Kidney epithelial cell (primary cell): ENCODE measurements at regions not wholly inside any gene's neighbourhood (a gene's known extent, or its start where the extent isn't known, plus 50 kb on each side); places are given as distances from the start of the nearest gene placed in this dataset.

ENCODE experiments used
- DNase-seq: peaks from one replicate; pipeline ENCODE4 v3.0.0-alpha.2; 2010; ENCODE audit warnings: low read depth
- H3K27me3 ChIP-seq: 2 replicates; pipeline ENCODE4 v1.6.0; 2011; ENCODE audit warnings: low read length; ENCODE audit not compliant: control insufficient read depth, insufficient read depth
- H3K36me3 ChIP-seq: 2 replicates; pipeline ENCODE4 v1.5.1; 2011; ENCODE audit warnings: low read length; ENCODE audit not compliant: control insufficient read depth, insufficient read depth
- H3K4me3 ChIP-seq: 2 replicates; pipeline ENCODE4 v1.5.1; 2011; ENCODE audit warnings: low read depth, mild to moderate bottlenecking, control low read depth, low read length
- CTCF ChIP-seq: IDR thresholded peaks from 2 replicates; pipeline ENCODE4 v1.5.1; 2011; ENCODE audit warnings: mild to moderate bottlenecking, moderate library complexity, low read length, control low read depth, inconsistent platforms; ENCODE audit not compliant: insufficient read depth, poor library complexity, severe bottlenecking

GRCh38 chr6:12364621-12365020, 74.5 kb downstream of the EDN1 start:
- no peak for DNase-seq
- no peak overlapping the region for H3K4me3 ChIP-seq

GRCh38 chr6:12366731-12367130, 76.6 kb downstream of the EDN1 start:
- Histone ChIP-seq H3K4me3 (no peak overlapping the region), H3K27me3 (no peaks in the 10 kb centered on the region), H3K36me3 (no peaks in the 10 kb centered on the region)
- no peak for TF ChIP-seq CTCF
- no peak for DNase-seq

More at GRCh38 chr6:12364621-12365020, 74.5 kb downstream of the EDN1 start:
- Histone ChIP-seq H3K36me3 (no peaks in the 10 kb centered on the region), H3K27me3 (no peaks in the 10 kb centered on the region)
- no peak for TF ChIP-seq CTCF

- Histone ChIP-seq H3K27me3 (no peaks in the 10 kb centered on the region), H3K4me3 (no peak overlapping the region), H3K36me3 (no peaks in the 10 kb centered on the region)
- no peak for DNase-seq
- TF ChIP-seq CTCF: no peak
These were observed 77.3 kb downstream of the EDN1 start for GRCh38 chr6:12367412-12367811.

GRCh38 chr6:12369355-12369754, 79.2 kb downstream of the EDN1 start:
- TF ChIP-seq CTCF: no peak
- no peak overlapping the region for H3K4me3 ChIP-seq
- no peaks in the 10 kb centered on the region for H3K36me3 ChIP-seq

GRCh38 chr6:12369781-12370262, 79.7 kb downstream of the EDN1 start:
- H3K27me3 ChIP-seq: no peaks in the 10 kb centered on the region
- no peaks in the 10 kb centered on the region for H3K36me3 ChIP-seq
- no peak overlapping the region for H3K4me3 ChIP-seq
- DNase-seq: no peak
- TF ChIP-seq CTCF: no peak

More at GRCh38 chr6:12369355-12369754, 79.2 kb downstream of the EDN1 start:
- DNase-seq: no peak
- no peaks in the 10 kb centered on the region for H3K27me3 ChIP-seq

GRCh38 chr6:12371151-12371550, 81.0 kb downstream of the EDN1 start:
- no peak for TF ChIP-seq CTCF
- Histone ChIP-seq H3K36me3 (no peaks in the 10 kb centered on the region), H3K4me3 (no peak overlapping the region), H3K27me3 (no peaks in the 10 kb centered on the region)
- no peak for DNase-seq
